ENCODE measurements at regions not wholly inside any gene's neighbourhood (a gene's known extent, or its start where the extent isn't known, plus 50 kb on each side); places are given as distances from the start of the nearest gene placed in this dataset.

DNA sequence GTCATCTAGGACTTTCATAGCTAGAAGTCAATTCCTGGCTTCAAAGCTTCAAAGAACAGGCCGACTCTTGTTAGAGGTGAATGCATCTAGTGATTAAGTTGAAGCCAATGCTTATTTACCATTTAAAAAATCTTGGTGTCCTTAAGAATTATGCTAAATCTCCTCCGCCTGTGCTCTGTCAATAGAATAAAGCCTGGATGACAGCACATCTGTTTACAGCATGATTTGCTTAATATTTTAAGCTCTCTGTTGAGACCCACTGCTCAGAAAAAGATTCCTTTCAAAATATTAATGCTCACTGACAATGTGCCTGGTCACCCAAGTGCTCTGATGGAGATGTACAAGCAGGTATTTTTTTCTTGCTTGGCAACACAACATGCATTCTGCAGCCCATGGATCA, 649.1 kb upstream of the USP24 start:
- Histone ChIP-seq H3K27ac (ENCODE audit: low read depth, low read length) (no peak overlapping the region), H3K9me3 (ENCODE audit: control insufficient read depth, low read length) (no peaks in the 10 kb centered on the region), H3K27me3 (ENCODE audit: control insufficient read depth, insufficient read depth, low read length, poor library complexity, severe bottlenecking) (no peaks in the 10 kb centered on the region), H3K4me1 (ENCODE audit: control insufficient read depth, insufficient read depth, low read length) (peaks cover 9% of the 10 kb centered on the region), H3K36me3 (ENCODE audit: control insufficient read depth, insufficient read depth, low read length) (no peaks in the 10 kb centered on the region), H3K9ac (ENCODE audit: extremely low read depth, low read length, poor library complexity, severe bottlenecking) (no peak overlapping the region), H3K4me3 (ENCODE audit: low read length) (no peak overlapping the region)
- 93 to 100% methylated on average over 2 of the region's 2 CpGs for WGBS, 2 experiments (ENCODE audit: insufficient coverage in 1 of 2, insufficient read length in 1 of 2)
- peaks cover 16% of the 10 kb centered on the region for H3K4me1 Mint-ChIP-seq
- H3K27ac Mint-ChIP-seq, result no peak overlapping the region
- peaks cover 2% of the 10 kb centered on the region for H3K27me3 Mint-ChIP-seq (ENCODE audit: insufficient read depth)
- no peak for DNase-seq
- H3K4me3 Mint-ChIP-seq, result no peak overlapping the region
- H3K36me3 Mint-ChIP-seq (ENCODE audit: low read depth), result no peaks in the 10 kb centered on the region
- no peak for TF ChIP-seq CTCF (conservative IDR thresholded peaks at IDR 0.05)
- no peaks in the 10 kb centered on the region for H3K9me3 Mint-ChIP-seq

GRCh38 chr1:55861676-55862340, 646.6 kb upstream of the USP24 start:
- Mint-ChIP-seq H3K36me3 (ENCODE audit: low read depth) (no peaks in the 10 kb centered on the region), H3K4me1 (peaks cover 32% of the 10 kb centered on the region), H3K27me3 (ENCODE audit: insufficient read depth) (peaks cover 2% of the 10 kb centered on the region), H3K9me3 (no peaks in the 10 kb centered on the region), H3K27ac (no peak overlapping the region), H3K4me3 (no peak overlapping the region)
- no peaks in the 10 kb centered on the region for H3K27me3 ChIP-seq (ENCODE audit: control insufficient read depth, insufficient read depth, low read length, poor library complexity, severe bottlenecking)
- H3K4me1 ChIP-seq (ENCODE audit: control insufficient read depth, insufficient read depth, low read length), result peaks cover 21% of the 10 kb centered on the region
- H3K9me3 ChIP-seq (ENCODE audit: control insufficient read depth, low read length), result no peaks in the 10 kb centered on the region
- no peak overlapping the region for H3K4me3 ChIP-seq (ENCODE audit: low read length)
- no peak overlapping the region for H3K9ac ChIP-seq (ENCODE audit: extremely low read depth, low read length, poor library complexity, severe bottlenecking)
- 86 to 92% methylated on average over 1 to 3 of the region's 3 CpGs for WGBS, 2 experiments (ENCODE audit: insufficient coverage in 1 of 2, insufficient read length in 1 of 2)
- no peak for TF ChIP-seq CTCF (conservative IDR thresholded peaks at IDR 0.05)
- no peak overlapping the region for H3K27ac ChIP-seq (ENCODE audit: low read depth, low read length)
- DNase-seq, result no peak
- no peaks in the 10 kb centered on the region for H3K36me3 ChIP-seq (ENCODE audit: control insufficient read depth, insufficient read depth, low read length)

DNA sequence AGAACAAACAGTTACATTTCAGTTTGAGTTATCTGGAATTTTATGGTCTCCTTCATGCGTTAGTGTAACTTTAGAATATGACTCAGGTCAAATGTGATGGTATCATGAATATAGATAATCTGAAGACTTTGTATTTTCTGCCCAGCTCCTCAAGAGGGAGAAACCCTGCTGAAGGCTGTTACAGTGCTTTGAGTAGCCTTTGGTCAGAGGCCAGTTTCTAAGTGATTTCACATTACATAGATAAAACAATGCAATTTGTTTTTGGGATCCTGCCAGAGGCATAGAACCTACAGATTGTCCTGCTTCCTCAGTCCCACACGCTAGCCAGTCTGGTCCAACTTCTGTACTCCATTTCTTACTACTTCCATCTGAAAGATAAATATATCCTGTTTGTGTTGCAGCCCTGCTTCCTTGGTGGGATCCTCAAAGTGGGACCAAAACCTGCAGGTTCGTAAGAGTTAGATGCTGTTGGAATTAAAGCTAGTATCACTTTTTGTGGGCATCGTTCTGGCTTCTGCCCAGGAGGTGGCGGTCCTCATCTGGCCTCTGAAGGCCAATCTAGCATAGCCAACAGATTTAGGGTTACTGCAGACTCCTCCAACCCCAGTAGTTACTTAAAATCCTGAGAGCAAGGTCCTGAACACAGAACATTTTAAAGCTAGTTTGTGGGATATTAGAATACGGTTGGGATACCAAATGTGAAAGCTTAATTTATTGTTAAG, 645.8 kb upstream of the USP24 start:
- peaks cover 21% of the 10 kb centered on the region for H3K4me1 ChIP-seq (ENCODE audit: control insufficient read depth, insufficient read depth, low read length)
- TF ChIP-seq CTCF (conservative IDR thresholded peaks at IDR 0.05), result peak; percentile 70
- no peak overlapping the region for H3K27ac ChIP-seq (ENCODE audit: low read depth, low read length)
- H3K36me3 Mint-ChIP-seq (ENCODE audit: low read depth), result no peaks in the 10 kb centered on the region
- H3K9me3 Mint-ChIP-seq, result no peaks in the 10 kb centered on the region
- no peak overlapping the region for H3K9ac ChIP-seq (ENCODE audit: extremely low read depth, low read length, poor library complexity, severe bottlenecking)
- no peak overlapping the region for H3K4me3 Mint-ChIP-seq
- peaks cover under 1% of the 10 kb centered on the region for H3K27me3 Mint-ChIP-seq (ENCODE audit: insufficient read depth)
- H3K27me3 ChIP-seq (ENCODE audit: control insufficient read depth, insufficient read depth, low read length, poor library complexity, severe bottlenecking), result no peaks in the 10 kb centered on the region
- no peaks in the 10 kb centered on the region for H3K36me3 ChIP-seq (ENCODE audit: control insufficient read depth, insufficient read depth, low read length)
- H3K27ac Mint-ChIP-seq, result no peak overlapping the region
- no peak overlapping the region for H3K4me3 ChIP-seq (ENCODE audit: low read length)
- peak; percentile 63 for DNase-seq
- peaks cover 32% of the 10 kb centered on the region for H3K4me1 Mint-ChIP-seq
- WGBS, 2 experiments (ENCODE audit: insufficient coverage in 1 of 2, insufficient read length in 1 of 2), result 77 to 100% methylated on average over 2 to 6 of the region's 6 CpGs
- no peaks in the 10 kb centered on the region for H3K9me3 ChIP-seq (ENCODE audit: control insufficient read depth, low read length)

All from endodermal cell (in vitro differentiated cells).